ENCODE measurements at regions not wholly inside any gene's neighbourhood (a gene's known extent, or its start where the extent isn't known, plus 50 kb on each side); places are given as distances from the start of the nearest gene placed in this dataset.

GRCh38 chr7:153616711-153617325 lies 435.4 kb upstream of the DPP6 start:
- TF ChIP-seq, protein P1, sequence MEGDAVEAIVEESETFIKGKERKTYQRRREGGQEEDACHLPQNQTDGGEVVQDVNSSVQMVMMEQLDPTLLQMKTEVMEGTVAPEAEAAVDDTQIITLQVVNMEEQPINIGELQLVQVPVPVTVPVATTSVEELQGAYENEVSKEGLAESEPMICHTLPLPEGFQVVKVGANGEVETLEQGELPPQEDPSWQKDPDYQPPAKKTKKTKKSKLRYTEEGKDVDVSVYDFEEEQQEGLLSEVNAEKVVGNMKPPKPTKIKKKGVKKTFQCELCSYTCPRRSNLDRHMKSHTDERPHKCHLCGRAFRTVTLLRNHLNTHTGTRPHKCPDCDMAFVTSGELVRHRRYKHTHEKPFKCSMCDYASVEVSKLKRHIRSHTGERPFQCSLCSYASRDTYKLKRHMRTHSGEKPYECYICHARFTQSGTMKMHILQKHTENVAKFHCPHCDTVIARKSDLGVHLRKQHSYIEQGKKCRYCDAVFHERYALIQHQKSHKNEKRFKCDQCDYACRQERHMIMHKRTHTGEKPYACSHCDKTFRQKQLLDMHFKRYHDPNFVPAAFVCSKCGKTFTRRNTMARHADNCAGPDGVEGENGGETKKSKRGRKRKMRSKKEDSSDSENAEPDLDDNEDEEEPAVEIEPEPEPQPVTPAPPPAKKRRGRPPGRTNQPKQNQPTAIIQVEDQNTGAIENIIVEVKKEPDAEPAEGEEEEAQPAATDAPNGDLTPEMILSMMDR (IDR thresholded peaks at IDR 0.05), result no peak
- no peak for TF ChIP-seq POLR2A (IDR thresholded peaks at IDR 0.05)
- no peaks in the 10 kb centered on the region for H3K27me3 ChIP-seq
- intact Hi-C loops (cut with DNase I; ENCODE audit: low total_unique reads), result no loop called here
- peak; percentile 46 to 73 for DNase-seq
- H3K4me3 ChIP-seq, result no peak overlapping the region
- peak overlapping the region; percentile 68 to 76 for H3K27ac ChIP-seq
- no peaks in the 10 kb centered on the region for H3K9me3 ChIP-seq
- H3K36me3 ChIP-seq, result no peaks in the 10 kb centered on the region
- H3K4me1 ChIP-seq, result no peaks in the 10 kb centered on the region

DNA sequence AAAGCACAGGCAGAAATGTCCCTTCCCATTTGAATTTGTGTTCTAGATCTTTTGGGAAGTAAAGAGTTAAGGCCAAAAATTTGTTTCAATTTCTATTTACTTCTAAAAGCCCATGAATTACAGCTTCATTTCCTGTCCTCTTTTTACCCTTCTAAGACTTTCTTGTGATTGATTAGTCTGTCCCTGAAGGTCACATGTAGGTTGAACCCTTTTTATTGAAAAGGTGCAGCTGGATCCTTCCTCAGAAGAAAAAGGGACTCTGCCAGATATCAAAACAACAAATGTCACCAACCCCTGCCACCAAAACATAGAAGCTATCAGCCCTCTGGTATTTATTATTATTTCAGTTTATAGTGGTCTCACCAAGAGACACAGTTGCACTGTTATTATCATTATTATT lies 424.9 kb upstream of the DPP6 start:
- TF ChIP-seq, protein P1 (IDR thresholded peaks at IDR 0.05), result no peak
- TF ChIP-seq POLR2A (IDR thresholded peaks at IDR 0.05), result no peak
- intact Hi-C loops (cut with DNase I; ENCODE audit: low total_unique reads), result no loop called here

DNA sequence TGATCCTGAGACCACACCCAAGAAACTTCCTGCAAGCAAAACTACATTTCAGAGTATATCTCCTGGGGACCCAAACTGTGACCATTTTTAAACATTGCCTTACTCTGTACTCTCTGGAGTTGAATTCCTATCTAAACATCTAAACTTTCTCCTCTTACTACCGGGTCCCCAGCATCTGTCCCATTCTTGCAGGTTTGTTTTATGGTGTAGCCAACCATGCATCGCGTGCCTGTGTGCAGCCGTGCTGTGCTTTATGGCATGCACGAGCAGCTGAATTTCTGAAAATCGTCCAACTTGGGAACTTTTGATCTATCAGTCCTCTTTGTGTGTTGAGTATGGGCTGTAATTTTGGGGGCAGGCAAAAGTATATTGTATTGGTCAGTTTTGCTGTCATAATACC lies 423.8 kb upstream of the DPP6 start:
- DNase-seq, result no peak
- no peaks in the 10 kb centered on the region for H3K4me1 ChIP-seq
- intact Hi-C loops (cut with DNase I; ENCODE audit: low total_unique reads), result no loop called here
- no peak for TF ChIP-seq POLR2A (IDR thresholded peaks at IDR 0.05)
- TF ChIP-seq, protein P1 (IDR thresholded peaks at IDR 0.05), result no peak
- H3K27ac ChIP-seq, result no peak overlapping the region
- no peaks in the 10 kb centered on the region for H3K9me3 ChIP-seq
- no peaks in the 10 kb centered on the region for H3K27me3 ChIP-seq
- no peaks in the 10 kb centered on the region for H3K36me3 ChIP-seq
- H3K4me3 ChIP-seq, result no peak overlapping the region

More for the DNA sequence above, 424.9 kb upstream of the DPP6 start:
- DNase-seq, result no peak
- no peaks in the 10 kb centered on the region for H3K9me3 ChIP-seq
- H3K4me1 ChIP-seq, result no peaks in the 10 kb centered on the region
- H3K36me3 ChIP-seq, result no peaks in the 10 kb centered on the region
- no peak overlapping the region for H3K27ac ChIP-seq
- no peak overlapping the region for H3K4me3 ChIP-seq
- H3K27me3 ChIP-seq, result no peaks in the 10 kb centered on the region

GRCh38 chr7:153628825-153629224 lies 423.4 kb upstream of the DPP6 start:
- DNase-seq, result no peak
- TF ChIP-seq, protein P1 (IDR thresholded peaks at IDR 0.05), result no peak
- no peak for TF ChIP-seq POLR2A (IDR thresholded peaks at IDR 0.05)
- Histone ChIP-seq H3K36me3 (no peaks in the 10 kb centered on the region), H3K4me3 (no peak overlapping the region), H3K27me3 (no peaks in the 10 kb centered on the region), H3K27ac (no peak overlapping the region), H3K4me1 (no peaks in the 10 kb centered on the region), H3K9me3 (no peaks in the 10 kb centered on the region)
- intact Hi-C loops (cut with DNase I; ENCODE audit: low total_unique reads), result no loop called here

DNA sequence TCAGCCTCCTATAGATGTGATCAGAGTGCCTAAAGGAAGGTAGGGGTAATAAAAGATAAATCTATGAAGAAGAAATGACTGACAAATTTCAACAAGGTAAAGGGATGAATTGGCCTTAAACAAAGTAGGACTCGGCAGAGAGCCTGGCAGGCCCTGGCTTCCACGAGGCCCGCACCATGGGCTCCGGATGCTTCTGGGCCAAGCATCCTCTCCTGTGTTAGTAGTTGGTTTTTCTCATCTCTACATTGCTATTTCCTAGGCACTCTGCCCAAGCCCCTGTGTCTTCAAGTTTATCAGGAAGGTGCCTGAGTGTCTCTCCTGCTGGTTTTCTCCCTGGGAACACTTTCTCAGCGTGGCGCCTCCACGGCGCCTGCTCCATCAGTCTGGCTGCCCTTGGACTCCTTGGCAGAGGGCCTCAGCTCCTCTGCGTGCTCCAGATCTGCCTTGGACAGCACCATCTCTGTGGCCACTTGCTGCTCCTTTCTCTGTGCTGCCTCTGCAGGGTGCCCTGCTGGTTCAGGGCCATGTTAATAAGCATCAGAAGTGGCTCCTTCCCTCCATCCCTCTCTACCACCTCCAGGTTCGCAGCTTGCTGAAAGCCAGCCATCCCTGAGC lies 413.3 kb upstream of the DPP6 start:
- intact Hi-C loops (cut with DNase I; ENCODE audit: low total_unique reads), result no loop called here
- no peak for TF ChIP-seq POLR2A (IDR thresholded peaks at IDR 0.05)
- TF ChIP-seq, protein P1 (IDR thresholded peaks at IDR 0.05), result no peak
- H3K4me3 ChIP-seq, result no peak overlapping the region

More for the DNA sequence above, 413.3 kb upstream of the DPP6 start:
- Histone ChIP-seq H3K9me3 (no peaks in the 10 kb centered on the region), H3K36me3 (no peaks in the 10 kb centered on the region), H3K27ac (no peak overlapping the region), H3K27me3 (no peaks in the 10 kb centered on the region), H3K4me1 (no peaks in the 10 kb centered on the region)
- DNase-seq, result no peak
